ENCODE measurements at regions not wholly inside any gene's neighbourhood (a gene's known extent, or its start where the extent isn't known, plus 50 kb on each side); places are given as distances from the start of the nearest gene placed in this dataset.
"Not testable (repeated sequence)": the region's sequence is repeated elsewhere in the genome, so short reads cannot be mapped to it uniquely, and the experiment has no call there.

- DNase-seq = no peak
Measured at GRCh38 chr20:53792946-53793536, 199.4 kb upstream of the ZNF217 start.

- DNase-seq = no peak
Measured at GRCh38 chr20:53789989-53790675, 196.5 kb upstream of the ZNF217 start.

GRCh38 chr20:53788253-53789022 lies 194.8 kb upstream of the ZNF217 start:
- DNase-seq = no peak

- DNase-seq = not testable (repeated sequence)
Measured at GRCh38 chr20:53787491-53787931, 193.9 kb upstream of the ZNF217 start.

GRCh38 chr20:53786445-53787267 lies 193.0 kb upstream of the ZNF217 start:
- no peak for DNase-seq

- no peak for DNase-seq
Measured at GRCh38 chr20:53786071-53786444, 192.4 kb upstream of the ZNF217 start.

- DNase-seq = no peak
Measured at GRCh38 chr20:53785320-53785719, 191.7 kb upstream of the ZNF217 start.

GRCh38 chr20:53783768-53784167 lies 190.1 kb upstream of the ZNF217 start:
- no peak for DNase-seq

GRCh38 chr20:53782612-53783246 lies 189.1 kb upstream of the ZNF217 start:
- no peak for DNase-seq

- no peak for DNase-seq
Measured at GRCh38 chr20:53779822-53780221, 186.2 kb upstream of the ZNF217 start.

- DNase-seq = no peak
Measured at GRCh38 chr20:53778736-53779135, 185.1 kb upstream of the ZNF217 start.

- DNase-seq = no peak
Measured at GRCh38 chr20:53778041-53778516, 184.4 kb upstream of the ZNF217 start.

GRCh38 chr20:53777402-53777801 lies 183.8 kb upstream of the ZNF217 start:
- not testable (repeated sequence) for DNase-seq

- no peak for DNase-seq
Measured at GRCh38 chr20:53776858-53777257, 183.2 kb upstream of the ZNF217 start.

GRCh38 chr20:53774461-53775203 lies 181.0 kb upstream of the ZNF217 start:
- DNase-seq = no peak

- no peak for DNase-seq
Measured at GRCh38 chr20:53773792-53774401, 180.3 kb upstream of the ZNF217 start.

- not testable (repeated sequence) for DNase-seq
Measured at GRCh38 chr20:53773066-53773791, 179.6 kb upstream of the ZNF217 start.

GRCh38 chr20:53769041-53769440 lies 175.4 kb upstream of the ZNF217 start:
- no peak for DNase-seq

GRCh38 chr20:53768329-53768728 lies 174.7 kb upstream of the ZNF217 start:
- DNase-seq = no peak

- no peak for DNase-seq
Measured at GRCh38 chr20:53767206-53767930, 173.7 kb upstream of the ZNF217 start.
